AG09309 (cell line): ENCODE measurements at regions not wholly inside any gene's neighbourhood (a gene's known extent, or its start where the extent isn't known, plus 50 kb on each side); places are given as distances from the start of the nearest gene placed in this dataset.

Source experiments
- DNase-seq: peaks from one replicate; pipeline ENCODE4 v3.0.0-alpha.2; 2010; ENCODE audit warnings: low read depth
- H3K4me3 ChIP-seq: 2 replicates; pipeline ENCODE4 v1.5.1; 2011; ENCODE audit warnings: mild to moderate bottlenecking, low read depth, low read length, moderate library complexity; ENCODE audit not compliant: control insufficient read depth
- CTCF ChIP-seq: IDR thresholded peaks from 2 replicates; pipeline ENCODE4 v1.5.1; 2011; ENCODE audit warnings: mild to moderate bottlenecking, low read depth, low read length, inconsistent platforms; ENCODE audit not compliant: insufficient read depth, control insufficient read depth; ENCODE audit errors: missing control alignments

- no peak for TF ChIP-seq CTCF
- no peak overlapping the region for H3K4me3 ChIP-seq
- DNase-seq: no peak
These were observed 134.0 kb downstream of the IRX2 start for GRCh38 chr5:2617461-2617860.

GRCh38 chr5:2615917-2616316, 135.6 kb downstream of the IRX2 start:
- TF ChIP-seq CTCF: no peak
- DNase-seq: no peak
- H3K4me3 ChIP-seq: no peak overlapping the region

- H3K4me3 ChIP-seq: no peak overlapping the region
- TF ChIP-seq CTCF: no peak
- DNase-seq: no peak
These were observed 136.9 kb downstream of the IRX2 start for GRCh38 chr5:2614571-2614970.

GRCh38 chr5:2611659-2612058, 139.8 kb downstream of the IRX2 start:
- DNase-seq: no peak
- TF ChIP-seq CTCF: no peak
- H3K4me3 ChIP-seq: no peak overlapping the region

- H3K4me3 ChIP-seq: no peak overlapping the region
- DNase-seq: no peak
- TF ChIP-seq CTCF: no peak
These were observed 140.5 kb downstream of the IRX2 start for GRCh38 chr5:2610986-2611385.

GRCh38 chr5:2608391-2608790, 143.1 kb downstream of the IRX2 start:
- no peak for DNase-seq

More at GRCh38 chr5:2608391-2608790, 143.1 kb downstream of the IRX2 start:
- no peak overlapping the region for H3K4me3 ChIP-seq
- TF ChIP-seq CTCF: no peak
